Activated T-helper 2 cell treated with anti-CD3 and anti-CD28 coated beads, Interferon-gamma antibody, Interleukin-2, Interleukin-4, amounts not matched to agents 10 μg/mL and 5 μg/mL and 100 μg/mL, durations not matched to agents 14 hours and 24 hours and 36 hours (primary cell): ENCODE measurements at regions not wholly inside any gene's neighbourhood (a gene's known extent, or its start where the extent isn't known, plus 50 kb on each side); places are given as distances from the start of the nearest gene placed in this dataset.

Experiments used
- DNase-seq: peaks from one replicate; pipeline ENCODE4 v3.0.0; 2021; ENCODE audit warnings: low spot score
- H3K27ac Mint-ChIP-seq: one replicate; pipeline ENCODE4 v1.8.0; 2021; ENCODE audit warnings: mixed read lengths
- H3K27me3 Mint-ChIP-seq: one replicate; pipeline ENCODE4 v1.8.0; 2021; ENCODE audit warnings: low read depth, mixed read lengths
- H3K36me3 Mint-ChIP-seq: one replicate; pipeline ENCODE4 v1.8.0; 2021; ENCODE audit warnings: low read depth, mixed read lengths
- H3K4me1 Mint-ChIP-seq: one replicate; pipeline ENCODE4 v1.8.0; 2021; ENCODE audit warnings: low read depth, mixed read lengths
- H3K4me3 Mint-ChIP-seq: one replicate; pipeline ENCODE4 v1.8.0; 2021; ENCODE audit warnings: low read depth, mild to moderate bottlenecking, moderate library complexity, mixed read lengths
- H3K9me3 Mint-ChIP-seq: one replicate; pipeline ENCODE4 v1.8.0; 2021; ENCODE audit warnings: mixed read lengths
- intact Hi-C: fragments of 100-400 bp; cut with micrococcal nuclease; formaldehyde crosslinking; loops from one replicate; pipeline ENCODE4 v1.15.1; 2023

DNA sequence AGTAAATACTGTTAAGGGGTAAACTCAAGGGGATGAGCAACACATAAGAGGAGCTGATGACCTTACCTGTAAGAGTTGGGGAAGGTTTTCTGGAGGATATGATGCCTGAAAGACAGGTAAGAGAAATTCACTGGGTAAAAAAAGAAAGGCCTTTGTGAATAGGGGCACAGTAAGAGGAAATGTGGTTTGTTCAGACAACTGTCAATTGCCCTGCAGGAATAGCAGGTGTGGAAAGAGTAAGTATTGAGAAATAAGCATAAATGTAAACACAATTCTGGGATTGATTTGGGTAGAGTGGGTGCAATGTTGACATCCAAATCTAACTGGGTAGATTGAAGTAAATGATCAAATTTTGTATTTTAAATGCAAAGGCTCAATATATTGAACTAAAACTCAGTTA lies 670.0 kb downstream of the DHX35 start:
- intact Hi-C loops = no loop called here

DNA sequence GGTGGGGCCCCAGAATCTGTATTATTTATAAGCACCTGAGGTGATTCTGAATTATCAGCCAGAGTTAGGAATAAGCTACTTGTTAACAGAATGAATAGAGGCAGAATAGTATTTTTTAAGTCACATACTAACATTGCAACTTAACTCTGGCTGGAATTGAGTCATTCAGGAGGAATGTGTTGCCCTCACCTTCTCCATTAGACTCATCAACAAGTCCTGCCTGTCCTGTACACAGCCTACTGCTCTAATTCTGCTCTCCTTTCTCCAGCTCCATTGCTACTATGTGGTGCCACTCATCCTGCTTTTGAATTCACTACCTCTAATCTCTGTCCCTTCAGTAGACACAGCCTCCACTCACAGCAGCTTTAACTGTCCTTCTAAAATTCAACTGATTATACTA lies 669.4 kb downstream of the DHX35 start:
- Mint-ChIP-seq H3K36me3 (no peaks in the 10 kb centered on the region), H3K4me1 (no peaks in the 10 kb centered on the region), H3K9me3 (no peaks in the 10 kb centered on the region), H3K4me3 (no peak overlapping the region), H3K27ac (no peak overlapping the region), H3K27me3 (no peaks in the 10 kb centered on the region)
- no peak for DNase-seq
- intact Hi-C loops = no loop called here

More for the DNA sequence above, 670.0 kb downstream of the DHX35 start:
- Mint-ChIP-seq H3K27me3 (no peaks in the 10 kb centered on the region), H3K4me3 (no peak overlapping the region), H3K36me3 (no peaks in the 10 kb centered on the region), H3K4me1 (no peaks in the 10 kb centered on the region), H3K27ac (no peak overlapping the region), H3K9me3 (no peaks in the 10 kb centered on the region)
- no peak for DNase-seq

DNA sequence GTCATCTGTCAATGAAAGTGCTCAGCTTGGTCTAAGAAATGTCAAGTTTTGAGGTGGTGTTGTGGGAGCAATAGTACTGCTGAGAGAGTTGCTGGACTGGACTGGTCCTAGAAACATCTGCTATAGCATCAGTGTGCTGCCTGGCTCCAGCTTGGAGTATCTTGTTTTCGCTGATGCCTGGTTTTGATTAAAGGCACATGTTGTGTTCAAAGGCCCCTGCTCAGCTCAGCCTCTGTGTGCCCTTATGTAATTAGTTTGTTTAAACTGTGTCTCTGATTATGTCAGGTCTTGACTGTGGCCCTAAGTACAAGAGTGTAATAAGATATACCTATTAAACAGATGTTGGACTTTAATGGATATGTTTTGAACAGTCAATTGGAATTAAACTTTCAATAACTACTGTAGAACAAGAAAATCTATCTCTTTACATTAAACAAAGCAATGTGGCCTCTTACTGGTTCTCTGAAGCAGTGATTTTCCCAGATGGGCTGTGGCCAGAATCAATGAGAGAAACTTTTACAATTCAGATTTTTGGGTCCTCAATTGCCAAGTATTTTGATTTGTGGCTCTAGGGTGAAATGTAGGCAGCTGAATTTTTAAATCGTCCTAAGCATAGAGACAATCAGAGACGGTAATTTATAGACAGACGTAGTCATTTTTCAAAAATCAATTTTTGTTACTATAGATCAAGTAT lies 668.2 kb downstream of the DHX35 start:
- H3K4me1 Mint-ChIP-seq = no peaks in the 10 kb centered on the region
- no peaks in the 10 kb centered on the region for H3K36me3 Mint-ChIP-seq
- no peak overlapping the region for H3K27ac Mint-ChIP-seq
- intact Hi-C loops = no loop called here
- no peak overlapping the region for H3K4me3 Mint-ChIP-seq
- H3K9me3 Mint-ChIP-seq = no peaks in the 10 kb centered on the region
- DNase-seq = no peak
- no peaks in the 10 kb centered on the region for H3K27me3 Mint-ChIP-seq

DNA sequence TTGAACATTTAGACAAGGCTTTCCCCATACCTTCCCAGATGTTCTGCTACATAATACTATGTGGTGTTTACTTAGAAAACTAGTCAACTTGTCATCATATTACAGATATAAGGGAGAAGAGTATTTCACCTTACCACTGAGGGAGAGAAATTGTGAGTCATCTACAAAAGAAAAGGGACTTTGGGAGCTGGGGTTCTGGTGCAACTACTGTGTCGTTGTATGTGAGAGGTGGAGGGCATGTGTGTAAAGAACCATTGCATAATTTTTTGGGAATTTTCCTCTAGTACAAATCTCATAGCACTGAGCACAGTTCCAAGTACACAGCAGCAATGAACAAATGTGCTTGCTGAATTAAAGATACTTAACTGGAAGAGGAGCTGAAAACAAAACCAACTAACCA lies 665.6 kb downstream of the DHX35 start:
- no peaks in the 10 kb centered on the region for H3K36me3 Mint-ChIP-seq
- no peak for DNase-seq
- no peaks in the 10 kb centered on the region for H3K4me1 Mint-ChIP-seq
- H3K27me3 Mint-ChIP-seq = no peaks in the 10 kb centered on the region
- intact Hi-C loops = no loop called here
- H3K27ac Mint-ChIP-seq = no peak overlapping the region
- no peak overlapping the region for H3K4me3 Mint-ChIP-seq
- no peaks in the 10 kb centered on the region for H3K9me3 Mint-ChIP-seq

DNA sequence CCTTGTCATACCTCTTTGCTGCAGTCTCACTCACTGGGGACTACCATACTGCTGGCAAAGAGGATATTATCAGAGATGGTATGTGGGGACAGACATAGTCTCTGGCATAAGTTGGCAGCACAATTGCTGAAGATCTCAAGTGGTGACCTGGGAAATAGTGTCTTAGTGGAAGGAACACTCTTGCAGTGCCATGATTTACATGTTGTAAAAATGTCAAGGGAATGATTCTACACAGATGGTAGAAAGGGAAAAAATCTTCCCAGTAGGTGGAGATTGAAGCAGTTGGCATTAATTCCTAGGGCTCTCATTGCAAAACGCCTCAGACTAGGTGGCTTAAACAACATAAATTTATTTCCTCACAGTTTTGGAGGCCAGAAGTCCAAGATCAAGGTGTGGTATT lies 662.2 kb downstream of the DHX35 start:
- no peaks in the 10 kb centered on the region for H3K9me3 Mint-ChIP-seq
- H3K36me3 Mint-ChIP-seq = no peaks in the 10 kb centered on the region
- H3K27me3 Mint-ChIP-seq = no peaks in the 10 kb centered on the region
- H3K4me1 Mint-ChIP-seq = no peaks in the 10 kb centered on the region
- DNase-seq = no peak
- H3K4me3 Mint-ChIP-seq = no peak overlapping the region
- intact Hi-C loops = no loop called here
- H3K27ac Mint-ChIP-seq = no peak overlapping the region

DNA sequence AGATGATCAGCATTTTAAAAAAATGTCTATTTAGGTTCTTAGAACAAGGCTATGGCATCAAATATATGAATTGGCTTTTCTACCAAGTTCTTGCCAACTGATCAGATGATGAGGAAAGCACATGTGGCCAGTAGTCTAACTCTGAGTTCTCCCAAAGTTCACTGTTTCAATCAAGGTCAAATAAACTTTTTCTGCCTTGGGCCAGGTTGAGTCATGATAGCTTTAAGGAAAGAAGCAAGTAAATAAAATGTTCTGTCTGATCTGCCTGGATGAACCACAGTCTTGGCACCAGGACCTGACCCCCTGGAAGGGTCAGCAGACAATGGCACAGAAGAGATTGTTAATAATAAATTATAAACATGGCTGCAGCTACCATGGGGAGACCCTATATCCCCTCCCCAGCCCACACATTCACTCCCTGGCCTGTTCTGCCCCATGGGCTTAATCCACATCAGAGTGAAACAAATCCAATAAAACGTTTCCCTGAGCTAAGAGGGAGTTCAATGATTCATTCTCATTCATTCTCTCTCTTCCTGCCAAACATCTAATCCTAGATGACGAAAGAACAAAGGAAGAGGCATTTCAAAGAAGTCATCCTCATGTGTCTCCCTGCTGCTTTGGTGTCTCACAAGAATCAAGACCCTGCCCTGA lies 661.6 kb downstream of the DHX35 start:
- H3K36me3 Mint-ChIP-seq = no peaks in the 10 kb centered on the region
- no peaks in the 10 kb centered on the region for H3K9me3 Mint-ChIP-seq
- H3K4me1 Mint-ChIP-seq = no peaks in the 10 kb centered on the region
- no peak overlapping the region for H3K27ac Mint-ChIP-seq
- intact Hi-C loops = no loop called here
- no peaks in the 10 kb centered on the region for H3K27me3 Mint-ChIP-seq
- no peak for DNase-seq
- no peak overlapping the region for H3K4me3 Mint-ChIP-seq

DNA sequence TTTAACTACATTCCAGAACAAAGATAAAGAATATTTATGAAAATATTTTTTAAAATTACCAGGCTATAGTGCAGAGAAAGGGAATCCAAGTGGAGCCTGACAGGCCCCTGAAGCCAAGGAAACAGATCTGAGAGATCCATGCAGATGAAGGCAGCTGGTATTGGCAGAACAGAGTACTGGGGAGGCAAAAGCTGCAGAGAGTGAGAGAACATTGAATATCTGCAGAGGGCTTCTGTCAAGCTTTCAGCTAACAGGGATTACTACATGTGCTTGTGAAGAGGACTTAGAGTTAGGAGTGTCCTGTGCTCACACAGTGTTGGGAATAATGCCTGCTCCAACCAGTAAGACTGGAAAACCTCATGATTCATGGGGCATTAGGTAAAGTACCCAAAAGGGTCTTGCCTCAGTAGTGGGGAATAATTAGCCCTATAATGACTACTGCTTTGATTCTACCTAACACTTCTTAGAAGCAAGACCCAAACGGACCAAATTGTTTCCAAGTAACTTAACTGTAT lies 657.2 kb downstream of the DHX35 start:
- H3K36me3 Mint-ChIP-seq = no peaks in the 10 kb centered on the region
- intact Hi-C loops = no loop called here
- H3K27me3 Mint-ChIP-seq = no peaks in the 10 kb centered on the region
- no peak overlapping the region for H3K27ac Mint-ChIP-seq
- no peak for DNase-seq
- no peak overlapping the region for H3K4me3 Mint-ChIP-seq
- H3K9me3 Mint-ChIP-seq = no peaks in the 10 kb centered on the region
- no peaks in the 10 kb centered on the region for H3K4me1 Mint-ChIP-seq

DNA sequence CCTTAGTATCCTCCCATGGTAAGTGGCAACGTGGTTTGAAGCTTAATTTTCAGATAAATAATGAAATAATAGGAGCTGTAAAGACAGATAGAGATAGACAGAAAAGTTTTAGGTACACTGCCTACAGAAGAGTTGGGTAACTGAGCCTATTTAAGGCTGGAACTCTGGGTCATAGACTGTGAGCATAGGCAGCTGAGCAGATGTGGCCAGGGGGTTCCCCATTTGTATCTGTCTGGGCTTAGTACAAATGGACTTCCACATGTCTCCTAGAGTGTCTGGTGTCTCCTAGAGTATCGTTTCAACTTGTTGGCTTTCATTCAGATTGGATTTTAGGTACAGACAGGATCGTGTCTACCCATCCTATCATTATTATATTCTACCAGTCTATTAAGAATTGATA lies 649.8 kb downstream of the DHX35 start:
- intact Hi-C loops = no loop called here
- Mint-ChIP-seq H3K36me3 (no peaks in the 10 kb centered on the region), H3K27me3 (no peaks in the 10 kb centered on the region), H3K27ac (no peak overlapping the region), H3K4me3 (no peak overlapping the region), H3K4me1 (no peaks in the 10 kb centered on the region), H3K9me3 (peaks cover 8% of the 10 kb centered on the region)
- DNase-seq = no peak

DNA sequence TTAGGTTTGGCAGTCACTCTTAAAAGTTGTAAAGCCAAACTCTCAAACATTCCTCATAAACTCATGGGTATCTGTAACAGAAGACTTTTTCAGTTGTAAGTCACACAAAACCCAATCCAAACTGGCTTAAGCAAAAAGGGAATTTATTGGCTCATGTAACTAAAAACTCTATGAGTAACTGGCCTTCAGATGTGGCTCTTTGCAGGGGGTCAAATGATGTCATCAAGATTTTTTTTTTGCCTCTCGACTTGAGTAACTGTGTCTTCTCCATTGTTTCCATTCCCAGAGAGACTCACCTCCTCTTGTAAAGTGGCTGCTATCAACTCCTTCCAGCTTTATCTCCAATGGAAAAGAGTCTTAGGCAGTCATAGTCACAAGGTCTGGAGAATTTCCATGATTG lies 645.0 kb downstream of the DHX35 start:
- Mint-ChIP-seq H3K27me3 (no peaks in the 10 kb centered on the region), H3K36me3 (no peaks in the 10 kb centered on the region), H3K4me1 (no peaks in the 10 kb centered on the region), H3K27ac (no peak overlapping the region), H3K9me3 (peaks cover 8% of the 10 kb centered on the region), H3K4me3 (no peak overlapping the region)
- DNase-seq = no peak
- intact Hi-C loops = no loop called here

DNA sequence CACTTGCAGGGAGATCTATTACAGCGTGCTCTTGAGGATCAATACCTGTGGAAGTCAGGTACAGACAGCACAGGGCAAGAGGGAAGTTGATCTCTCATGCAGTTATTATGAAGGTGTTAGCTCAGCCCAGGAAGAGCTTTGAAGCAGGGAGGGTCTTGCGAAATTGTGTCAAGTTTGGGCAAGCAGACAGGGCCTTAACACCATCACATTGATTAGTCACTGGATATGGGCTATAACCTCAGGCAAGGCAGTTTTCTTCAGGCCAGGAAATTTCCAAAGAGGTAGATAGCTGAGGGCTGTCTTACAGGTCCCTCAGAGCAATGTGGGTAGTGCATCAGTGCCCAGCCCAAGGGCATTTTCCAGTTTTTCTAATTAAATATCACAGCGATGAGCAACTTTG lies 643.8 kb downstream of the DHX35 start:
- Mint-ChIP-seq H3K27ac (no peak overlapping the region), H3K4me1 (no peaks in the 10 kb centered on the region), H3K4me3 (no peak overlapping the region), H3K36me3 (no peaks in the 10 kb centered on the region), H3K9me3 (peaks cover 8% of the 10 kb centered on the region), H3K27me3 (no peaks in the 10 kb centered on the region)
- DNase-seq = no peak
- intact Hi-C loops = no loop called here

DNA sequence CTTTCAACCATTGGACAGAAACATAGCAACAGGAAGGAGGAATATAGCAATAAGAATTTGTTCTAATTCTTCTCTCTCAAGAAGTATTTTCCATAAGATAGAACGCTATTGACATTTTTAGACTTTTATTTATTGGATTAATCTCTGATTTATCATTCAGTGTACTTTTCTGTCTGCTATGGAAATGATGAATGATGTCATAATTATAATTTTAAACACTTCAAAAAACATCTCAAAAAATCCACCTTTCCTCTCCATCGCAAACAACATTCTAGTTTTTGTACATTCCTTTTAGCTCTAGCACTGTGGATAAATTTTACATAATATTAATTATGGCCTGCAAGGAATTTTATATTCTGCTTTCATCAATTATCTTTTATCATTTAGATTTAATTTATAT lies 643.2 kb downstream of the DHX35 start:
- H3K27me3 Mint-ChIP-seq = no peaks in the 10 kb centered on the region
- H3K27ac Mint-ChIP-seq = no peak overlapping the region
- intact Hi-C loops = no loop called here
- H3K4me3 Mint-ChIP-seq = no peak overlapping the region
- H3K4me1 Mint-ChIP-seq = no peaks in the 10 kb centered on the region
- H3K9me3 Mint-ChIP-seq = peaks cover 10% of the 10 kb centered on the region
- no peak for DNase-seq
- no peaks in the 10 kb centered on the region for H3K36me3 Mint-ChIP-seq

DNA sequence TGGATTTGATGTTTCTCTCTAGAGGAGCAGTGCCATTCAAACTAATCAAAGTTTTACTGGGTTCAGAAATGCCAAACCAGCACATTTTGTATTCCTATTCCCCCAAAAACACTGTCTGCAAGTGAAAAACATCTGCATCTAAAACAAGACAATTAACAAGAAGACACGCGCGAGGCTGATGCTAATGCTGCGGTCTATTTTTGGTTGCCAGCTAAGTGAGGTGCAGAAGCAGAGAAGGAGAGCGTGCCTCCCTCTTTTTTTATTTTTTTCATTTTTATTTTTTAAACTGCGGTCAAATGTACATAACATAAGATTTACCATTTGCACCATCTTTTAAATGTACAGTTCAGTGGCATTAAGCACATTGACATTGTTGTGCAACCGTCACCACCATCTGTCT lies 641.1 kb downstream of the DHX35 start:
- no peak overlapping the region for H3K27ac Mint-ChIP-seq
- no peak for DNase-seq
- H3K27me3 Mint-ChIP-seq = no peaks in the 10 kb centered on the region
- no peaks in the 10 kb centered on the region for H3K36me3 Mint-ChIP-seq
- H3K9me3 Mint-ChIP-seq = peaks cover 3% of the 10 kb centered on the region
- H3K4me3 Mint-ChIP-seq = no peak overlapping the region
- intact Hi-C loops = no loop called here
- no peaks in the 10 kb centered on the region for H3K4me1 Mint-ChIP-seq

DNA sequence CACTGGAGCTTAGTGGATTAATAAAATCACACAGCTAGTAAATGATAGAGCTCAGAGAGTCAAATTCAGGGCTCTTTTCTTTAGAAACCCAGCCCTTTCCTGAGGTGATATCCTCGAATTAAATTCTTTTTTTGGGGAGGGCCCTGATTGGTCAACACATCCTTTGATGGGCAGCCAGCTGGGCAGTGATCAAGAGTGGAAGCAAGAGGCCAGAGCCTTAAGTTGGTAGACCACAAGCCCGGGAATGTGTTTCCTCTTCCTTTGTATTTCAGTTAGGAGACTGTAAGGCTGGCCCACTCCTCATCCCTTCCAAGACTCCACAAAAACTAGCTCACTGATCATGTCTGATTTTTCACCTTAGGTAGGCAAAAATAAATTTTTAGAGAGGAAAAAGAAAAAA lies 640.5 kb downstream of the DHX35 start:
- H3K9me3 Mint-ChIP-seq = peaks cover 3% of the 10 kb centered on the region
- no peaks in the 10 kb centered on the region for H3K4me1 Mint-ChIP-seq
- H3K27me3 Mint-ChIP-seq = no peaks in the 10 kb centered on the region
- intact Hi-C loops = no loop called here
- H3K36me3 Mint-ChIP-seq = no peaks in the 10 kb centered on the region
- no peak for DNase-seq
- no peak overlapping the region for H3K27ac Mint-ChIP-seq
- H3K4me3 Mint-ChIP-seq = no peak overlapping the region
